HG02884 (cell line): ENCODE measurements at regions not wholly inside any gene's neighbourhood (a gene's known extent, or its start where the extent isn't known, plus 50 kb on each side); places are given as distances from the start of the nearest gene placed in this dataset.

ENCODE experiments used
- ATAC-seq: cut with Tn5 transposase; IDR thresholded peaks from one replicate; pipeline ENCODE4 v1.9.1; 2021; ENCODE audit warnings: mild to moderate bottlenecking, moderate library complexity; ENCODE audit not compliant: unreplicated experiment

- no peak for ATAC-seq
Measured at GRCh38 chr3:25073423-25073822, 354.6 kb upstream of the RARB start.

GRCh38 chr3:25074149-25074548 is 353.9 kb upstream of the RARB start:
- no peak for ATAC-seq

GRCh38 chr3:25080461-25080860 is 347.6 kb upstream of the RARB start:
- no peak for ATAC-seq

- no peak for ATAC-seq
Measured at GRCh38 chr3:25084016-25084415, 344.0 kb upstream of the RARB start.

- ATAC-seq: no peak
Measured at GRCh38 chr3:25086721-25087120, 341.3 kb upstream of the RARB start.

GRCh38 chr3:25088284-25088683 is 339.8 kb upstream of the RARB start:
- ATAC-seq: no peak

GRCh38 chr3:25090698-25091453 is 337.2 kb upstream of the RARB start:
- no peak for ATAC-seq

- no peak for ATAC-seq
Measured at GRCh38 chr3:25091934-25092333, 336.1 kb upstream of the RARB start.

GRCh38 chr3:25094932-25095685 is 333.0 kb upstream of the RARB start:
- no peak for ATAC-seq

GRCh38 chr3:25096536-25096935 is 331.5 kb upstream of the RARB start:
- ATAC-seq: no peak

- ATAC-seq: no peak
Measured at GRCh38 chr3:25097023-25097422, 331.0 kb upstream of the RARB start.

GRCh38 chr3:25099666-25100065 is 328.4 kb upstream of the RARB start:
- no peak for ATAC-seq

- ATAC-seq: no peak
Measured at GRCh38 chr3:25103391-25103790, 324.7 kb upstream of the RARB start.

- ATAC-seq: no peak
Measured at GRCh38 chr3:25107918-25108617, 320.0 kb upstream of the RARB start.

GRCh38 chr3:25110642-25111041 is 317.4 kb upstream of the RARB start:
- no peak for ATAC-seq

GRCh38 chr3:25113891-25114290 is 314.2 kb upstream of the RARB start:
- no peak for ATAC-seq

- no peak for ATAC-seq
Measured at GRCh38 chr3:25114532-25114931, 313.5 kb upstream of the RARB start.

GRCh38 chr3:25117005-25117593 is 311.0 kb upstream of the RARB start:
- ATAC-seq: no peak

GRCh38 chr3:25119682-25120081 is 308.4 kb upstream of the RARB start:
- ATAC-seq: no peak

GRCh38 chr3:25120665-25121064 is 307.4 kb upstream of the RARB start:
- no peak for ATAC-seq

GRCh38 chr3:25125201-25125600 is 302.9 kb upstream of the RARB start:
- no peak for ATAC-seq
